ENCODE measurements at regions not wholly inside any gene's neighbourhood (a gene's known extent, or its start where the extent isn't known, plus 50 kb on each side); places are given as distances from the start of the nearest gene placed in this dataset.

DNA sequence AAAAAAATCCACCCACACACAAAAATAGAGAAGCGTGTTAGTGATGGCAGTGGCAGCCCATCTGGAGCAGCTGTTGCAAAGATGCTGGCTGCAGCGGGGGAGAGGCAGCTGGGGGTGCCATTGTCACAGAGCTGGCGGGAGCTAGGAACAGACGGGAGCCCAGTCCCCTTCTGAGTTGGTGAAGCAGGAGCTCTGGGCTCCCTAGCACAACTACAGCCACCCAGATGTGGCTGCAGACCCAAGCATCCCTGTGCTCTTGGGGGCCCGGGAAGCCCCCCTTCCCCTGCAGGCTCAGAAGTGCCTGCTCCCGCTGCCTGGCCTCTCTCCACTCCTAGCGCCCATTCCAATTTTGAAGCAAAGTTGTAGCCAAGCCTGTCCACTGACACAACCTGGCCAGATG is 366.6 kb upstream of the MC4R start:
- no peak overlapping the region for H4K5ac ChIP-seq (ENCODE audit: insufficient read length, low read depth, low read length)
- H3K9me3 ChIP-seq (ENCODE audit: insufficient read depth in 2 of 2, low read depth in 1 of 2, low read length in 1 of 2), result no peaks in the 10 kb centered on the region
- TF ChIP-seq JUND (IDR thresholded peaks at IDR 0.05; ENCODE audit: low read length) (no peak), RAD21 (IDR thresholded peaks at IDR 0.05 in 1 of 2, conservative IDR thresholded peaks at IDR 0.05 in 1 of 2; ENCODE audit: low read depth in 2 of 2, low read length in 2 of 2) (peak; percentile 22 to 29; a peak in 3 of 4 replicates), TBP (IDR thresholded peaks at IDR 0.05; ENCODE audit: low read depth, low read length) (no peak), EZH2 (IDR thresholded peaks at IDR 0.05; ENCODE audit: low read depth, low read length, severe bottlenecking) (no peak), BCL11A (IDR thresholded peaks at IDR 0.05; ENCODE audit: low read depth in 2 of 2, low read length in 2 of 2) (no peak), TCF12 (IDR thresholded peaks at IDR 0.05; ENCODE audit: low read depth, low read length) (no peak)
- H2BK120ac ChIP-seq (replicated peaks; ENCODE audit: low read depth, low read length), result no peak overlapping the region
- no peak overlapping the region for H2BK20ac ChIP-seq (ENCODE audit: low read length)
- no peaks in the 10 kb centered on the region for H3K4me1 ChIP-seq (replicated peaks in 1 of 4; ENCODE audit: control insufficient read depth in 3 of 4, insufficient read depth in 4 of 4, low read length in 3 of 4)
- H3K14ac ChIP-seq (ENCODE audit: insufficient read length), result no peak overlapping the region
- no peak for DNase-seq (ENCODE audit: low read depth in 1 of 2, low spot score in 2 of 2)
- no peaks in the 10 kb centered on the region for H4K20me1 ChIP-seq (replicated peaks in 1 of 2; ENCODE audit: control insufficient read depth in 1 of 2, insufficient read depth in 2 of 2, low read length in 2 of 2)
- no peak overlapping the region for H2BK12ac ChIP-seq (ENCODE audit: low read depth, low read length)
- H3K4ac ChIP-seq (replicated peaks; ENCODE audit: insufficient read length, low read depth, low read length), result no peak overlapping the region
- H2BK5ac ChIP-seq (ENCODE audit: low read depth, low read length), result no peak overlapping the region
- CTCF ChIA-PET (ENCODE audit: partially characterized antibody), result interaction anchor here (1.3 kb wide), 1 partner anchor 12 kb away, joined by 6 read pairs; no protein-coding TSS in a partner anchor
- H3K27me3 ChIP-seq (replicated peaks in 1 of 4; ENCODE audit: control insufficient read depth in 3 of 4, extremely low read depth in 1 of 4, insufficient read depth in 3 of 4, low read length in 3 of 4), result no peaks in the 10 kb centered on the region; a peak in 1 of 7 replicates
- H3K4me2 ChIP-seq (ENCODE audit: insufficient read depth in 1 of 2, low read depth in 2 of 2, low read length in 2 of 2), result no peak overlapping the region
- H4K8ac ChIP-seq (ENCODE audit: extremely low read depth, insufficient read depth, low read length), result no peak overlapping the region
- no peaks in the 10 kb centered on the region for H3K23me2 ChIP-seq (ENCODE audit: low read depth, low read length)
- no peak overlapping the region for H3K18ac ChIP-seq (ENCODE audit: extremely low read depth, low read length)
- no peaks in the 10 kb centered on the region for H3K79me2 ChIP-seq (ENCODE audit: control insufficient read depth in 1 of 2, insufficient read depth in 2 of 2, low read length in 2 of 2)
- no peak for FAIRE-seq
- H2AFZ ChIP-seq (ENCODE audit: low read length), result no peak overlapping the region
- no peak overlapping the region for H3K9ac ChIP-seq (replicated peaks in 1 of 4; ENCODE audit: extremely low read depth in 1 of 4, low read depth in 3 of 4, low read length in 3 of 4)
- no peaks in the 10 kb centered on the region for H3K79me1 ChIP-seq (ENCODE audit: low read depth, low read length)
- no peak overlapping the region for H3K27ac ChIP-seq (ENCODE audit: low read depth, low read length)
- POLR2A ChIA-PET (ENCODE audit: partially characterized antibody), result no interaction called here
- no peak overlapping the region for H2AK5ac ChIP-seq (ENCODE audit: low read depth, low read length)
- H3K4me3 ChIP-seq (ENCODE audit: extremely low read depth in 1 of 4, insufficient read depth in 2 of 4, low read depth in 3 of 4, low read length in 4 of 4), result no peak overlapping the region
- no peak overlapping the region for H3K23ac ChIP-seq (ENCODE audit: insufficient read length)
- no peak overlapping the region for H3K56ac ChIP-seq (replicated peaks; ENCODE audit: insufficient read length, low read depth, low read length)
- H2BK15ac ChIP-seq (ENCODE audit: low read length), result no peak overlapping the region
- H4K91ac ChIP-seq (replicated peaks; ENCODE audit: insufficient read length, low read length), result no peak overlapping the region
- no peaks in the 10 kb centered on the region for H3K36me3 ChIP-seq (ENCODE audit: control insufficient read depth in 2 of 4, insufficient read depth in 4 of 4, low read length in 3 of 4)
- 91% methylated on average over 7 of the region's 7 CpGs; no CpG with 5 or more reads in 1 of the 2 experiments for WGBS, 2 experiments (ENCODE audit: extremely low coverage in 1 of 2, insufficient coverage in 1 of 2, insufficient read length in 1 of 2, insufficient replicate concordance in 2 of 2, low coverage in 1 of 2, low lambda C conversion rate in 2 of 2, missing lambda C conversion rate in 1 of 2)

All from H1 (cell line).